ENCODE measurements at regions not wholly inside any gene's neighbourhood (a gene's known extent, or its start where the extent isn't known, plus 50 kb on each side); places are given as distances from the start of the nearest gene placed in this dataset.
"Not testable (repeated sequence)": the region's sequence is repeated elsewhere in the genome, so short reads cannot be mapped to it uniquely, and the experiment has no call there.

DNA sequence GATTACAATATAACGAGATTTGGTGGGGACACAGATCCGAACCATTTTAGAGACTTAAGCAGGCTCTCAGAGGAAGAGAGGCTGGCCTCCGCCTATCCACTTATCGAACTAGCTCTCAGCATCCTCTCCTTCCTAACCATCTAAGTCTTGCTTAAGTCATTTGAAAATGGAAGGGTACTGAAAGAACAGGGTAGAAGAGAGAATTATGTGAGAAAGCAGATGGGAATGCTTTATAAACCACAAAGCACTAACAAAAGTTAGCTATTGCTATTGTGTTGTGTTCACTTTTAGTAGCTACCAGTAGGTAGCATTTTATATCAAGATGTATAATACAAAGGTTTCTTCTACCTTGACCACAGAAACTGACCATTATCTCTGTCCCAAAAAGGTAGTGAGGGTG lies 153.4 kb upstream of the CADM1 start:
- DNase-seq (ENCODE audit: low read depth in 4 of 4, low spot score in 1 of 4) = no peak

DNA sequence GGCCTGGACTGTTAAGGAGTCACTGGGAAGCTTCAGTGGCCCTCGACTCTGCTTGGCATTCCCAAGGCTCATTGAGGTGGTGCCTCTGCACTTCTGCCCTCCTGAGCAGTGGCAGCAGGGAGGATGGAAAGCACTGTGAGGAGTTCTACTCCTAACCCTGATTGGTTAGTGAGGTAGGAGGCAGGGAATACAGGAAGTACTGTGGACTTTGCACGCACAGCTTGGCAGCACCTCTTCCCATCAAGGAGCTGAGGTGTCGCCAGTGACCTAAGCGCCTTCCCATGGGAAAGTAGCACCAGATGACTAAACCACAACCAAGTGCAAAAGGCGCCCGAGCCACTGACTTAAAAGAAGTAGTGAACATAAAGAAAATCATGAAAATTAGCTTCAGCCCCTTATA lies 152.5 kb upstream of the CADM1 start:
- DNase-seq (ENCODE audit: low read depth in 4 of 4, low spot score in 1 of 4) = no peak

DNA sequence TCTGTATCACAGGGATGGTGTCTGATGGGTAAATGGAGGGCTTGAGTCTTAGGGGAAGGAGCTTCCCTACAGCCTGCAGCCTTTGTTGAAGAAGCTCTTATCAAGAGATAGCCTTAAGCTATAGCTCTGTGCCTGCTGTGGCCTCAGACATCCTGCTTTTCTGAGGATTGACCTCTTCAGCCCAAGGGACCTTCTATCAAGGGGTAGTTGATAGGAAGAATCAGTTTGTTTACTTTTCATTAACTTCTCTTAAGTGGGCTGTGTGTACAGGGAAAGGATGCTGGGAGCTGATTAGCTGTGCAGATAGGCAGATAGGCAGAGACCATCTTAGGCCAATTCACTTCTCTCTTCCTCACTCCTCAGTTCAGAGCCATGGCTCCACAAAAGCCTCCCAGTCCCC lies 151.8 kb upstream of the CADM1 start:
- DNase-seq (ENCODE audit: low read depth in 4 of 4, low spot score in 1 of 4) = no peak

DNA sequence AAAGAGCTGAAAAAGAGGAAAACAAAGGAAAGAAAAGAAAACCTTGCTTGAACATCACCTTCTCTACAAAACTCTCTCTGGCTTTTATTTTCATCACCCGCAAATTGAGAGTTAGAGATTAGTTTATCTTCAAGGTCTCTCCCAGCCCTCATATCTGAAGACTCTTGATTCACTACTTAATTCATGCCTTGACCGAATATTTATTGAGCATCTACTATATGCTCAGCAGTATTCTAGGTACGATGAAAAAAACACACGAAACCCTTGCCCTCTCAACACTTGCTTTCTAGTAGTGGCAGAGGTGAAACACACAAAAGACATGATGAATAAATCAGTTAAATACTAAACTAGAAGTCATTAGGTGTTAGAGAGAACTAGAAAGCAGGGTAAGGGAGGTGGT lies 150.6 kb upstream of the CADM1 start:
- DNase-seq (ENCODE audit: low read depth in 4 of 4, low spot score in 1 of 4) = no peak

DNA sequence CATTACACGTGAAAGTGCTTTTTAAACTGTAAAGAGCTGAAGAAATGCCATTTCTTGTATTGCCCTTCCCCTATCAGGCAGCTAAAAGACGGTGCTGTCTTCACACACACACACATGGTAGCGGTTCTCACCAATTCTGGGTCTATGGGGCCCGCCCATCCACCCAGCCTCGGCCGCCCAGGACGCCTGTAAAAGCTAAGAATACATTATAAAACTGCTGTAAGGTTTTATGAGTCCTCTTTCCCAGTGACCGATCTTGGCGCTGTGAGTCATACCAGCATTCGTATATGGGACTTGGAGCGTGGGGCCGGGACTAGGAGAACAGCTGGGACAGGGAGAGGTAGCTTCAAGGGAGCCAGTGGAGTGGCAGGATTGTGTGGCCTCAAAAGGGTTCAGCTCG lies 149.7 kb upstream of the CADM1 start:
- no peak for DNase-seq (ENCODE audit: low read depth in 4 of 4, low spot score in 1 of 4)

DNA sequence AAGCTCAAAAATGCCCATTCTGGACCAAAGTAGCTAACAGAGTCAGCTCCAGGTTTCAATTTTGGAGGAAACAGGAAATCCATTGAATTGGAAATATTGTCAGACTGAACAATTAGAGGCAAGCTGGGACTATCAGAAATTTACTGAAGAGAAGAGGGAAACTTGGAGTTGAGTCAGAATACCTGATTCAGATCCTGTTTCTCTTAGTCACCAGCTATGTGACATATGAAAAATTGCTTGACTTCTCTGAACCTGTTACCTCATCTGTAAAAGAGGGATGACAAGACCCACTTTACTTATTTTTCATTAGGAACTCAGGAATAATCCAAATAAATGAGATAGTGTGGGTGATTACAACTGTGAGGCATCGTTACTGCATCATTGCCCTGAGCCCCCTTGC lies 148.9 kb upstream of the CADM1 start:
- no peak for DNase-seq (ENCODE audit: low read depth in 4 of 4, low spot score in 1 of 4)

DNA sequence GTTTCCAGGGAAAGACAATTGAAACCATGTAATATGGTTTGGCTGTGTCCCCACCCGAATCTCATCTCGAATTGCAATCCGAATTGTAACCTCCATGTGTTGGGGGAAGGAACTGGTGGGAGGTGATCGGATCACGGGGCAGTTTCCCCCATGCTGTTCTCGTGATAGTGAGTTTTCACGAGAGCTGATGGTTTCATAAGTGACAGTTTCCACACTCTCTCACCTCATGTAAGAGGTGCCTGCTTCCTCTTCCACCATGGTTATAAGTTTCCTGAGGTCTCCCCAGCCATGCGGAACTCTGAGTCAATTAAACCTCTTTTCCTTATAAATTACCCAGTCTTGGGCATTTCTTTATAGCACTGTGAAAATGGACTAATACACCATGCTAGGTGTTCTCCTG lies 148.3 kb upstream of the CADM1 start:
- no peak for DNase-seq (ENCODE audit: low read depth in 4 of 4, low spot score in 1 of 4)

DNA sequence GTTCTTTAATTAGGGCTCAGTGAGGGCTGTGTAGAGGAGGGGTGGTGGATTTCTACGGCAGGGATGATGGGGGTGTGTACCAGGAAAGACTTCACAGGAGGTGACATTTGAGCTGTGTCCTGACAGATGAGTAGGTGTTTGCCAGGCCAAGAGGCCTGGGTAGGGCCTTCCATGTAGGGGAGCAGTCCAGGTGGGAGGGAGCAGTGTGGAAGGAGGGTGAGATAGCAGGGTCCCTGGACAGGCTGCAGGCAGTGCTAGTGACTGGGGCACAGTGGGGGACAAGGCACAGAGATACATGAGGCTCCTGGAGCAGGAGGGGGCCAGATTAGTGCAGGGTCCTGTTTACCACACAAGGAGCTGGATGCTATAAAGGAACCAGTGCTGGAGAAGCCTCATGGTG lies 147.9 kb upstream of the CADM1 start:
- DNase-seq (ENCODE audit: low read depth in 4 of 4, low spot score in 1 of 4) = no peak

DNA sequence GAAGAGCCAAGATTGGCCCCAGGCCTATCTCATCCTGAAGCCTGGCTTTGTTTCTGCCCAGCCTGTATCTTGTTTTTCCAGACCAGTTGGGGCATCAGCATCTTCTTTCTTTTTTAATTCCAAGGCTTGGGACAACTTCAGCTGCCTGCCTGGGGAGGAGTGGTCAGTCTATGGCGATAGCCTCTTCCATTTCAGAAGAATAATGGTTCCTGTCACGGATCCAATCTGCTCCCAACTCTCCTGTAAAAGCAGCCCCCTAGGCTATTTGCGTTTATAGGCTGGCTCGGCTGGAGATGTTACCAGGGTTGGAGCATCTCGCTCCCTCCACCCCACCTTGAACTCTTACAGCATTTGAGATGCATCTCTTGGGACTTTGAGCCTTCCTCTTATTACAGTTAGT lies 145.2 kb upstream of the CADM1 start:
- DNase-seq (ENCODE audit: low read depth in 4 of 4, low spot score in 1 of 4) = no peak

DNA sequence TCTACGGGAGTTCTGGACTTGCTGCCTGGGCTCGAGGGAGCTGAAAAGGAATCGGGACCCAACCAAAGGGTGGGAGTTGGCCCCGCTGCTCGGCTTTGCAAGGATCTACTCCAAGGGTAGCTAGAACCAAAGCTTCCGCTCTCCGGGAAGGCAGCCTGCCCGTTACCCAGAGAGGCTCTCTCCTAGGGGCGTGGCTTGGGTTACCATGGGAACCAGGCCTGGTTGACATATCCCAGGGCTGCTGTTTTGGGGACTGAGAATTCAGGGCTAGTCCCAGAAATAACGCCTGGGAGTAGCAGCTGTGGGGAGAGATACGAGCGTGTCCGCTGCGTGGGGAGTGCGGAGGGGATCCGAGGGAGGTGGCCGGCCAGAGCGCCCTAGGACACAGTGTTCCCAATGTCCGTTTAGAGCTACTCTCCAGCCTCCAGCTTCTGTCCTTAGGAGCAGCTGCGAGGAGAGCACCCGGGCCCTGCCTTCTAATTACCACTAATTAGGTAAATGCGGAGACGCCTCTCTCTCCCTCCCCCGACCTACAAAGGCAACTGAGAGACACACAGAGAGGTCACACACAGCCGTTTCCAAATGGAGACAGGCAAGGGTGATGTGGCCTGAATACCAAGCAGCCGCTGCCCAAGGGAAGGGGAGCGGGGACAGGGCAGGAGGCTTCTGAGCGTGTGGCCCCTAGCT lies 141.6 kb upstream of the CADM1 start:
- DNase-seq (ENCODE audit: low read depth in 4 of 4, low spot score in 1 of 4) = no peak

DNA sequence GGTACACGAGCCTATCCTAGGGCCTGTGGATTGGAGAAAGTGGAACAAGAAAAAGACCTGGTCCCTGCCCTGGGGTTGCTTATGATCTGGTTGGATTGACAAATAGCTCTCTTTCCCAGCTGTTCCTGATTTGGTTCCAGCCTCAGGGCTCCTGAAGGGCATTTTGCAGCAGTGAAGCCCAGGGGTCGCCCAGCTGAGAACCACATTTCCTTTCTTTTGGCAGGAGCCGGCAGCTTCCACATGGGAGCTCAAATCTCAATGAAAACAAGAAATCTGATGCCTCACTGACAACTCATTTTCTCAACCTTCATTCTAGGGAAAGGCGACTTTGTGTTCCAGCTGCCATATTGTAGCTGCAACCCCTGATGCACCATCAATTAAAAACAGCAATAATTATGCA lies 140.6 kb upstream of the CADM1 start:
- no peak for DNase-seq (ENCODE audit: low read depth in 4 of 4, low spot score in 1 of 4)

DNA sequence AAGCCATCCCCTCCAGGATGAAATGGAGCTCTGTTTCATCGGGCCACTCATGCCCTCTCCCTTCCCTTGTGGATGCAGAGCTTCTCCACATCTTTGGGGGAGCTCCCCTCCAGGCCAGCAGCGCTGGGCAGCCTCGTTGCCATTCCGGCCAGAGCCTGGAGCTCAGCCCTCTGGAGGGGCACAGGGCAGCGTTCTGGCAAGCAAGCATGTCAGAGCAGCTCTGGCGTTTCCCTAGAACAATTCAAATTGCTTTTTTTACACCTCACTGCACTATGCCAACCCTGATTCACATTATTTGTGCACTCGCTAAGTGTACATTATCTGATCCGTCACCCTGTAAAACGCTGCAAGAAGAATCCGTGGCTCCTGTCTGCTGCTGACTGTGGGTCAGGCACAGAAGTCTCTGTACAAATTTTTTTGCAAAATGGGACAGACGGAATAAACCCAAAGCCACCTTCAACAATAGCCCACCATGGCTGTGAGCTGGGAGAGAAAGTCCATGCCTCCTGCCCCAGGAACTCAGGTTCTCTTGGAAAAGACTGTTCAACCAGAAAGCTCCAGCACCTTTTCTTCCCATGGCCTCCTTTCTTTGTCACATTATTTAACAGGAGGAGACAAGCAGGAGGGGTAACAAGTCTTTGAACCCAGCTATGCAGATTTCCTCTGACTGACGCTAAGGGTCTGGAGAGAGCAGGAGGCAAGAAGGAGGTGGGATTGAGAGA lies 139.5 kb upstream of the CADM1 start:
- no peak for DNase-seq (ENCODE audit: low read depth in 4 of 4, low spot score in 1 of 4)

DNA sequence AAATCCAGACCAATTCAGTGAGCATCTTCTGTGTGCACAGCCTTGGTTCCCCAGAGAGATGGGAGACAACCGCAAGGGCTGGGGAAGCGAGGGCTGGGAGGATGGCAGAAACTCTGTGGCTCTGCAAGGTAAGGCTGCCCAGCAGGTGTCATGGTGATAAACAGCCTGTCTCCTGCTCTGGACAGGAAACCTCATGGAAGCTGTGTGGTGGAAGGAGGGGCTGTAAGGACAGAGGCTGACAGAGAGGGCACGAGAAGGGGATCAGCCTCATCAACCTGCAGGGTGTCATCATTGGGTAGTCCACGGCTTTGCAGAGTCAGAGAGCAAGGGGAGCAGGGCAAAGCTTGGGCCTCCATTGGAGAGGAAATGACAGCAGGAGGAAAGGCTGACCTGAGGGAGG lies 138.4 kb upstream of the CADM1 start:
- DNase-seq (ENCODE audit: low read depth in 4 of 4, low spot score in 1 of 4) = no peak

DNA sequence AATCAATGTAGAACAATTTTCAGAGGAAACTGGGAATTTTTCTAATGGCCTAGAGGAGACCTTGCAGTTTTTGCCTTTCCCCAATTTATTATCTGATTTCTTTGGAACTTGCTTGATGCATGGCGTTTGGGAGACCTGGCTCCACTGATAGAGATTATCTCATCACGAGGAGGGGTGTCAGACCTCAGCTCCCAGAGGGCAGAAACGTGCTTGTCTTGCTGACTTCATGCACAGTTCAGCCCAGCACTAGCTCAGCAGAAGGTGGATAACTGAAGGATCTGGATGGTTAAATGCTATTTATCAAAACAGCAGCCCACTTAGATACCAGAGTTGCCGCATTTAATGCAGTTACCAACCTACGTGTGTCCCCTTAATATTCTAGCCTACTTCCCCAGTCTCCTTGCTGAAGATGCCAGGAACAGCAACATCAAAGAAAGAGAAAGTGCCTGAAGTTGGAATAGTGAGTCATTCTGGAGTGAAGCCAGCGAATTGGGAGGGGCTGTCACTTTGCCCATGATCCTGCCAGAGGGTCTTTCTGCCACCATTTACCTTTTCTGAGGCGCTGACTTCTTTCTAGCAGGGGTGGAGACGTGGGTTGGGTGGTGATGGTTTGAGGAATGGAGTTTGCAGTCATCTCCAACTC lies 133.5 kb upstream of the CADM1 start:
- DNase-seq (ENCODE audit: low read depth in 4 of 4, low spot score in 1 of 4) = no peak

DNA sequence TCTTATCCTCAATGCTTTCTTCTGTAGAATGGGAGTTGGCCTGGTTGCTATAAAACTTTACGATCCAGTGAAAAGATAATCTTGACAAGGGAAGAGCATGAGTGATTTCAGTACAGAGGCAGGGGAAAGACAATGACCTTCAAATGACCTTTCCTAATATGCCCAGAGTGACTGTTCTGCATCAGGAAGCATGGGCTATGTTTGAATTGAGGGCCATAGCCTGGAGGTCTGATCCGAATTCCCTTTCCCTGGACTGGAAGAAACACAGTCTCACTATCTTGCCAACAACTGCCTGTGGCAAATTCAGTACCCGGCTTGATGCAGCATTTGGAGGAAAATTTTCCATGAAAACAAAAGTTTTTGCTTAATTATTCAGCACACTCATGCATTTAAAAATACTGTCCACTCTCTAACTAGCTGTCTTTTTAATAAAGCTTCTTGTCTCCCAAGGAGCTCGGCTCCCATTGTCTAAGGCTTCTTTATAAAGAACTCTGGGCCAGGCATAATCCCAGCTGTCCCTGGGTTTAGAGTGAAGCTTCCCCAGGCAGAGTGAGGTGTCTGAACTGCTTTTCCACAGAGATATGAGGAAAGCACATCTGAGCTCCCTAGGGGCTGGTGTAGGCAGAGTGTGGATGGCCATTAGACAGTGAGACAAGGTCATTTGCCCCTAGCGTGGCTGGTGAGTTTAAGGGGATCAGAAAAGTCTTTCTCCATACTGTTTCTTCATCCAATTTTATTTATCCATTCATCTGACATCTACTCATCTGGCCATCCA lies 132.7 kb upstream of the CADM1 start:
- DNase-seq (ENCODE audit: low read depth in 4 of 4, low spot score in 1 of 4) = no peak

DNA sequence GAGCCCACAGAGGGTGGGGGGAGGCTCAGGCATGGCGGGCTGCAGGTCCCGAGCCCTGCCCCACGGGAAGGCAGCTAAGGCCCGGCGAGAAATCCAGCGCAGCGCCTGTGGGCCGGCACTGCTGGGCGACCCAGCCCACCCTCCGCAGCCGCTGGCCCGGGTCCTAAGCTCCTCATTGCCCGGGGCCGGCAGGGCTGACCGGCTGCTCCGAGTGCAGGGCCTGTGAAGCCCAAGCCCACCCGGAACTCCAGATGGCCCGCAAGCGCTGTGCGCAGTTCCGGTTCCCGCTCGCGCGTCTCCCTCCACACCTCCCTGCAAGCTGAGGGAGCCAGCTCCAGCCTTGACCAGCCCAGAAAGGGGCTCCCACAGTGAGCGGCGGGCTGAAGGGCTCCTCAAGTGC lies 129.8 kb upstream of the CADM1 start:
- not testable (repeated sequence) for DNase-seq (ENCODE audit: low read depth in 4 of 4, low spot score in 1 of 4)

DNA sequence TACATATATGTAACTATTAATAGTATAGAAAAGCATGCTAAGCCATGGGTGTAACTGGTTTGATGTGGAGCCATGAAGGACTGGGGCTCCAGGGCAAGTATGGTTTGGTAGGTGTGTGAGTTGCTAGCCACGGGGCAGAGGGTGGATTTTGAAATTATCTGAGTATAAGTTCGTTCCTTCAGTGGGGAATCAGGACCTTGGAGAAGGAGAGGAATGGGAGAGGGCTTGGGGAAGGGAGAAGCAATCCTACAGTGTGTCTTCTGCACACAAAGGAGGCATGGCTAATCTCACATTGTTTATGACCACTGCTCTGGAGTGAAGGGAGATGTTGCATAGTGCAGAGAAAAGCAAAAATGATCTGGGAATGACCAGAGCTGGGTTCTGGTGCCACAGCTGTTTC lies 127.8 kb upstream of the CADM1 start:
- no peak for DNase-seq (ENCODE audit: low read depth in 4 of 4, low spot score in 1 of 4)

DNA sequence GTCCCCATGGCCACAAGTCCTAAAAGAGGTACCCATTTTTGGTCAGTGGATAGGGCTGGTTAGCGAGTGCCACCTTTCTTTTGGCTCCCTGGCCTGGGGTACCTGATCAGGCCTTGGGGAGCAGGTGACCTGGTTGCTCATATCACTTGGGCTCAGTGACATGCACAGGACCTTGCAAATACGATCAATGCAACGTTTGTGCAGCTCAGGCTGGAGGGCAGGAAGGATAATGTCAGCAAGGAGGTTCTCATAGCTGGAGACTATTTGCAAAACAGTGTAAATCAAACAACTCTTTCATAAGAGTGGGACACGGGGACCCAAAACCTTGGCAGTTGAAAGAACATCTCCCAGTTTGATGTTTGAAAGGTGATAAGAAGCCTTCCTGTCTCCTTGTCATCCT lies 127.4 kb upstream of the CADM1 start:
- no peak for DNase-seq (ENCODE audit: low read depth in 4 of 4, low spot score in 1 of 4)

DNA sequence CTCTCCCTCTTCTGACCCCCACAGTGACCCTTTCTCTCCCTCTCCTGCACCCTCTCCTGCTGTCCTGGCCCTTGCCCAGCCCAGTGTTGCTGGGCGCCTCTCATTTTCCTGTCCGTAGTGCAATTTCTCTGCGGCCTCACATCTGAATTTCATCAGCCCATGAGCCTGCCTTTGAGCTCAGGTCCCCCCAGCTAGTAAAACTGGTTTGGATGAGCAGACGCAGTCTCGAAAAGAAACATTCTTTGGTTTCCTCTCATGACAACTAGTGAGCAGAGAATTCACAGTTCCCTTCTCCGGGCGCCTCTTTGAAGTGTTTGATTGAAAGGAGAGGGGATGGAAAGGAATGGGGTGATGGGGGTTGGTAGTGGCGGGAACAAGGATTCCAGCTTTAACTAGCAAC lies 126.0 kb upstream of the CADM1 start:
- no peak for DNase-seq (ENCODE audit: low read depth in 4 of 4, low spot score in 1 of 4)

DNA sequence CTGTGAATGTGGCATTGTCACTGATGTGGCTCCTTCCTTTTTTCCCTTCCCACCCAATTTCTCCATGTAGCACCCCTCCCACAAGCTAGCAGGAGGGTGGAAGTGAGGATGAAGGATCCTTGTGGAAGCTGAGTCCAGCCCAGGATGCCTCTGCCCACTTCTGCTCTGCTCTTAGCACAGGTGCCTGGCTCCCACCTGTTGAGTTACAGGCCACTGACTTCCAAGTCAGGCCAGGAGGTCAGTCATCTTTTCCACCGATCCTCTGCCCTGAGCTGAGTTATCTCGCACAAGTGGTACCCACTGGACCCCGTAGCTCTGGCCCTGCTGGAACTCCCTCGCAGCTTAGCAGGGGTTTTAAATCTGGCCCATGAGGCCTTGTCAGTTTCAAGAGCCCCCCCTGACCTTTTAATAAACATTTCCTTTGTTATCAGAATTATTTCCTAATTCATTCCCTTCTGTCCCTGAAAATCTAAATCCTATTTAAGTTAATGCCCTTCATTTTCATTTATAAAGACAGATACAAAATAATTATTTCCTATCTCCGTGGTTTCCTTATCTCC lies 125.3 kb upstream of the CADM1 start:
- no peak for DNase-seq (ENCODE audit: low read depth in 4 of 4, low spot score in 1 of 4)

DNA sequence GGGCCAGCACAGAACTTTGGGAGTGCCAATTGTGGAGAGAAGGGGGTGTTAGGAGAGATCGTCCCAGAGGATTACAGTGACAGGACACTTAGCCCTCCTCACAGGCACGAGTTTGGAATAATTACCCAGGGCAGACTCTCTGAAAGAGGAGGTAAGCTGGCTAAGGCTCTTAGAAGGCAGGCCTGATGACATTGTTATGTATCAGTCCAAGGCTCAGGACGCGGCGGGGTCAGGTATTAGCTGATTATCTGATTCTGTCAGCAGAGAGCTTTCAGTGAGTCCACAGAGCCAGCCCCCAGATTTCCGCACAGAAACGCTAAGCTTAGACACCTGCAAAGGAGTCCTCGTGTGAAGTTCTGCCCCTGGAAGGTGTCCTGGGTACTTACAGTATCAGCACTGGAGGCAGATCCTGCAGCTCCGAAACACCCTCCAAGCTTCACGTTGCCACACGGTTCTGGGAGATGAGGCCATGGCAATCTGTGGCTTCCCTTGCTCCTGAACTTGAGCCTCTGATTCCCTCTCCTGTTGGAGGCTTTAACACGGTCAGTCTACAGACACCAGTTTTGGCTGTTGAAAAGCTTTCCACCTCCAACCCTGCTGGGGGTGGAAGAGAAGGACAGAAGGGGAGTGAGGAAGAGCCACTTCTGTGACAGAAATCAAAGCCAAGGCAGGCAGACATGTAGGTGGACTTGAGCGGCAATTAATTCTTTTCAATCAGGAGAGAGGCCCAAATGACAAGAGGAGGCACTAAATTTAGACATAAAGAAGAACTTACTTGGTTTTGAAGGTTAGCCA lies 123.6 kb upstream of the CADM1 start:
- no peak for DNase-seq (ENCODE audit: low read depth in 4 of 4, low spot score in 1 of 4)

All from stimulated activated CD4-positive, alpha-beta T cell treated with anti-CD3 and anti-CD28 coated beads, Interleukin-1b, Interleukin-23, amount 100 ng/mL, for 24 hours (primary cell).